BJ (cell line): ENCODE measurements at regions not wholly inside any gene's neighbourhood (a gene's known extent, or its start where the extent isn't known, plus 50 kb on each side); places are given as distances from the start of the nearest gene placed in this dataset.

Experiments
- CTCF ChIA-PET: fragments of 350-600 bp; formaldehyde crosslinking; extraction: SDS; loops from one replicate; lab custom pipeline; 2021; ENCODE audit warnings: antibody characterized with exemption, inconsistent platforms; lab: Yijun Ruan, JAX
- POLR2A ChIA-PET: fragments of 300-600 bp; sonication (Branson Sonifier 250); formaldehyde crosslinking; extraction: SDS; loops from one replicate; lab custom pipeline; 2021; ENCODE audit warnings: antibody characterized with exemption; lab: Charles Lee
- DNase-seq: peaks from one replicate; pipeline ENCODE4 v3.0.0-alpha.2; 2011; ENCODE audit warnings: low read depth
- H3K27me3 ChIP-seq: 2 replicates; pipeline ENCODE4 v1.6.0; 2011; ENCODE audit warnings: low read length; ENCODE audit not compliant: control insufficient read depth, insufficient read depth
- H3K36me3 ChIP-seq: 2 replicates; pipeline ENCODE4 v1.5.1; 2011; ENCODE audit warnings: low read length; ENCODE audit not compliant: control insufficient read depth, insufficient read depth
- H3K4me3 ChIP-seq: 2 replicates; pipeline ENCODE4 v1.5.1; 2011; ENCODE audit warnings: low read depth, mild to moderate bottlenecking, control low read depth, low read length
- TF ChIP-seq, protein P1 (sequence below): IDR thresholded peaks from 2 replicates; pipeline ENCODE4 v1.5.1; 2011; ENCODE audit warnings: low read depth, mild to moderate bottlenecking, control low read depth, inconsistent platforms, low read length, moderate library complexity; ENCODE audit not compliant: insufficient read depth

DNA sequence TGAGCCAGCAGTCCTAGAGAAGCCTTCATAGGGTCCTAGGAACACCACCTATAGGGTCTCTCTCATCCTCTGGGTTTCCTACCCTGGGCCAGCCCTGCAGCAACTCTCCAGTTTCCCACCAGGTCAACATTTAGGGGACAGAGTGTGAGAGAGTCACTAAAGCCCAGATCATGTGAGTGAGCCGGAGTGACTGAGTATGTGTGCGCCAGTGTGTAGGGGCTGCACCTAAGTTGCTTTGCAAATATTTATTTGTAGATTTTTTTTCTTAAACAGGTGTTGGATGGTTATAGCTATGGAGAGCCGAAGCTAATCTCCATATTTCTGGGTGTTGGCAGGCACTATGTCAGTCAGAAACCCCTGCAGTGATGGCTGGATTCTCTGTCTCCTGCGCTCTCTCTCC is 232.5 kb upstream of the NCAM1 start:
- Histone ChIP-seq H3K36me3 (no peaks in the 10 kb centered on the region), H3K4me3 (no peak overlapping the region), H3K27me3 (no peaks in the 10 kb centered on the region)
- no peak for DNase-seq
- TF ChIP-seq, protein P1, sequence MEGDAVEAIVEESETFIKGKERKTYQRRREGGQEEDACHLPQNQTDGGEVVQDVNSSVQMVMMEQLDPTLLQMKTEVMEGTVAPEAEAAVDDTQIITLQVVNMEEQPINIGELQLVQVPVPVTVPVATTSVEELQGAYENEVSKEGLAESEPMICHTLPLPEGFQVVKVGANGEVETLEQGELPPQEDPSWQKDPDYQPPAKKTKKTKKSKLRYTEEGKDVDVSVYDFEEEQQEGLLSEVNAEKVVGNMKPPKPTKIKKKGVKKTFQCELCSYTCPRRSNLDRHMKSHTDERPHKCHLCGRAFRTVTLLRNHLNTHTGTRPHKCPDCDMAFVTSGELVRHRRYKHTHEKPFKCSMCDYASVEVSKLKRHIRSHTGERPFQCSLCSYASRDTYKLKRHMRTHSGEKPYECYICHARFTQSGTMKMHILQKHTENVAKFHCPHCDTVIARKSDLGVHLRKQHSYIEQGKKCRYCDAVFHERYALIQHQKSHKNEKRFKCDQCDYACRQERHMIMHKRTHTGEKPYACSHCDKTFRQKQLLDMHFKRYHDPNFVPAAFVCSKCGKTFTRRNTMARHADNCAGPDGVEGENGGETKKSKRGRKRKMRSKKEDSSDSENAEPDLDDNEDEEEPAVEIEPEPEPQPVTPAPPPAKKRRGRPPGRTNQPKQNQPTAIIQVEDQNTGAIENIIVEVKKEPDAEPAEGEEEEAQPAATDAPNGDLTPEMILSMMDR: no peak
- ChIA-PET POLR2A (no interaction called here), CTCF (no interaction called here)

DNA sequence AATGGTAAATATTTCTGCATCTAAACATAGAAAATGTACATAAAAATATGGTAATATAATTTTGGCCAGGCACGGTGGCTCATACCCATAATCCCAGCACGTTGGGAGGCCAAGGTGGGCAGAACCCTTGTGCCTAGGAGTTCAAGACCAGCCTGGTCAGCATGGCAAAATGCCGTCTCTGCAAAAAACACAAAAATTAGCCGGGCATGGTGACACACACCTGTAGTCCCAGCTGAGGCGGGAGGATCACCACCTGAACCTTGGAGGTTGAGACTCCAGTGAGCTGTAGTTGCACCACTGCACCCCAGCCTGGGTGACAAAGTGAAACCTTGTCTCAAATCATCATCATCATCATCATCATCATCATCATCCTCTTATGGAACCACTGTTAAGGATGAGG is 230.6 kb upstream of the NCAM1 start:
- ChIA-PET POLR2A (no interaction called here), CTCF (no interaction called here)
- Histone ChIP-seq H3K36me3 (no peaks in the 10 kb centered on the region), H3K27me3 (no peaks in the 10 kb centered on the region), H3K4me3 (no peak overlapping the region)
- DNase-seq: no peak
- TF ChIP-seq, protein P1: no peak

DNA sequence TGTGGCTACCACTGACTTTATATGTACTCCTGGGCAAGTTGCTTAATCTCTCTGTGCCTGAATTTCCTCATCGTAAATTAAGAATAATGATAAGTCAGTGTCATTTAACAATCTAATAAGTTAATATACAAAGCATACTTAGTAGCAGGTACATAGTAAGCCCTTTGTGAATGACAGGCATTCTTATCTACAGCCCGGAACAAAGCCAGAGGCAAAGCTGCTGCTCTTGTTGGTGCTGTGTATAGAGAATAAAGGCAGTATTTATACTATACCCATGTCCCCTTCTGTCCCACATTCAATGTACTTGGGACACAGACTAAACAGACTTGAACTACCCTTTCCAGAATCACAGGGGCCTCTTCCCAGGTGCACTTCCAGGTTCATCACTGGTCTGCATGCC is 229.7 kb upstream of the NCAM1 start:
- TF ChIP-seq, protein P1: no peak
- Histone ChIP-seq H3K27me3 (no peaks in the 10 kb centered on the region), H3K36me3 (no peaks in the 10 kb centered on the region), H3K4me3 (no peak overlapping the region)
- no peak for DNase-seq
- CTCF ChIA-PET: no interaction called here
- POLR2A ChIA-PET: no interaction called here

DNA sequence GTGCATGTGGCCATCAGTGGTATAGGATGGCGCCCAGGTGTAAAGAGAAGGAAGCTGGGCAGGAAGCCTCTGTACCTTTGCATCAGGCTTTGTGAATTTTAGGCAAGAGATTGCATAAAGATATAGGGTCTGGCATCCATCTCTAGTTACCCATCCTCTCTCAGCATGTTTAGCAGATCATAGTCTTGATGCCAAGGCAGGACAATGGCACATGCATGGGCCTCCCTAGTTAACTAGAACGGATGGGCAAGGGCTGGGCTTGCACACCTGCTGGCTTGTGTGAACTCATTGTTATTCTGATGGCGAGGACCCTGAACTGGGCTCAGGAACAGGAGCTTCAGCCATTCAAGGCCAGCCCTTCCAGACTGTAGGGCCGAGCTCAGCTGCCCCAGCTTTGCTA is 229.2 kb upstream of the NCAM1 start:
- TF ChIP-seq, protein P1: no peak
- H3K27me3 ChIP-seq: no peaks in the 10 kb centered on the region
- H3K36me3 ChIP-seq: no peaks in the 10 kb centered on the region
- DNase-seq: no peak
- POLR2A ChIA-PET: no interaction called here
- CTCF ChIA-PET: no interaction called here
- no peak overlapping the region for H3K4me3 ChIP-seq

DNA sequence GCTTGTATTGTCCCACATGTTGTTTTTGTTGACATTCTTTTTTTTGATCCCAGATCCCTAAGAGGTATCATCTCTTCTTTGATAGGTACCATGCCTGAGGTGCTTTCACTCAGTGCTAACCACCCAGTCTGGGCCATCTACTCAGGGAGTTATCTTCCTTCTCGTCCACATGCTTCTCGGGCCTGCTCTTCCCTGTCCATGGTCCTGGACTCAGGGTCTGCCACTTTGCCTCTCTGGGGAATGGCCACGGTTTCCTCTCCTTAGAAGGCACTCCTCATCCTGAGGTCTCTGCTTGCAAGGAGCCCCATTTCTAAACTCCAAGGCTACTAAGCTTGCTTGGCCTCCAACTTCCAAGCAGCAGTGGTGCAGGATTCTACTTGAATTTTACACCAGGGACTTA is 227.0 kb upstream of the NCAM1 start:
- H3K27me3 ChIP-seq: no peaks in the 10 kb centered on the region
- H3K36me3 ChIP-seq: no peaks in the 10 kb centered on the region
- POLR2A ChIA-PET: no interaction called here
- TF ChIP-seq, protein P1: no peak
- DNase-seq: no peak
- no peak overlapping the region for H3K4me3 ChIP-seq
- CTCF ChIA-PET: interaction anchor here (1.2 kb wide), 1 partner anchor 146 kb away, joined by 3 read pairs; no protein-coding TSS in a partner anchor
